GM11168 (cell line): ENCODE measurements at regions not wholly inside any gene's neighbourhood (a gene's known extent, or its start where the extent isn't known, plus 50 kb on each side); places are given as distances from the start of the nearest gene placed in this dataset.

Experiments used
- in situ Hi-C: fragments of 300-500 bp; cut with MboI; formaldehyde crosslinking; loops from one replicate; pipeline ENCODE4 v1.12.0; 2022; ENCODE audit warnings: low sequenced_read_pairs; ENCODE audit not compliant: unreplicated experiment

DNA sequence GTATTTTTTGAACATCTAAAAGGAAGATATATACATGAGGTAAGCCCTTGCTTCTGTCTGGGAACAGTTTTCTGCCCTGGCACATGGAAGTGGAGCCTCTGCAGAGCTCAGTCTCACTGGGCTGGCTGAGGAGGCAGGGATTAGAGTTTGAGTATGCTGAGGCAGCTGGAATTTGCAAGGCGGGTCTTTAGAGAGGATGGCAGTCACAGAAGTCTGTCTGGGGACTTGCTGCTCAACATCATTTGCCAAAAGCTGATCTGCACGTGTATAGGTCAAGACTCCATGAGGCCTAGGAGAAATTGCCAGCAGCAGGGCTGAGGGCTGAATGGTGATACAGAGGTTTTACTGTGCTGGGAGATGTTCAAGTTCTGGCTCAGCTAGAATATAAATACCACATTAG lies 163.6 kb upstream of the ANK2 start:
- in situ Hi-C loops = loop anchor here (10.0 kb wide), 1 partner anchor 791 kb away; no protein-coding TSS in a partner anchor

DNA sequence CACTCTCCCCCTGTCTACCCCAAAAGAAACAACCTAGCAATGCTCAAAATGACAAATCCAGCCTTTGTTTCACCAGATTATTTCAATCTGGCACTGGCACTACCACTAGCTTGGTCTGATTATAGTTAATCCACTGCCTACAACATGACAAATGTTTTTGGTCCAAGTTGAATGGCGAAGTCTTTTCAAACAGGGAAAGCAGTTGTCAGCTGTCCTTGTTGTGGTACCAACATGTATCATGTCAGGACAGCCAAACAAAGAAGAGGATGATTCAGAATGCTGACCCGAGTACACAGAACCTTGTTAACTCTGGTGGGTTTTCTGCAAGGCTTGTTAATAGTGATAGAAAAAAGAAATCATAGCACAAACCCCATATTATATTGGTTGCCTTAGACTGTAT lies 160.8 kb upstream of the ANK2 start:
- in situ Hi-C loops = loop anchor here (10.0 kb wide), 1 partner anchor 794 kb away; no protein-coding TSS in a partner anchor

DNA sequence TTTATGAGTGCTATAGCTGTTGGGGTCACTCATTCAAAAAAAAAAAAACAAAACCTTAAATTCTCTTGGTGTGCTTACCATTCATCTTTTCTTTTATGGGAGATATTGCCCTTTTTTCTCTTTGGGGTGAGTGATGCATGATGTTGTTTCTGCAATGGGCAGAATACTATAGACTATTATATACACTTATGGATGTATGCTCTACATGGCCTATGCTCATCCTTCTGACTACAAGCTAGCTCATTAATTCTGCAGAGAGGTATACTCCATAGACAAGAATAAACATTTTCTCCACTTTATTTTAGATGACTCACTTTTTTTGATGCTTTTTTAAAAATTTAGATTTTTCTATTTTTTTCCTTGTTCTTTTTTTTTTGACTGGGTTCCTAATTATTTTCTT lies 160.3 kb upstream of the ANK2 start:
- in situ Hi-C loops = loop anchor here (10.0 kb wide), 1 partner anchor 794 kb away; no protein-coding TSS in a partner anchor

GRCh38 chr4:112889619-112890527 lies 159.6 kb upstream of the ANK2 start:
- in situ Hi-C loops = loop anchor here (10.0 kb wide), 1 partner anchor 795 kb away; no protein-coding TSS in a partner anchor

DNA sequence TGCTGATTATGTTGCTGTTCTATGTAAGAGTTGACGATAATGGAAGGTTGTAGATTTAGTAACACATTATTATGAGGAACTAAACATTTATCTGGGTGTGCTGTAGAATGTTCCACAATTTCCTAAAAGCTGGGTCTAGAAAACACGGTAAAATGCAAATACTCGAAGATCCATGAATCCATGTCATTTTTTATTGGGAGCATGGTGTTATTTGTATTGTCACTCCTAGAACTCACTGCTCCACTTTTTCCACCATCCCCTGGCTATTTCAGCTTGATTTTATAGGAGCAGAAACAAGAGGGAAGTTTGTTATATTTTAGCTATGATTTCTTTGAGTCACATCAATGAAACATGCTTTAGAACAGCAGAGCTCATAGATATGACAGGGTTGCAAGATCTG lies 155.0 kb upstream of the ANK2 start:
- in situ Hi-C loops = no loop called here

DNA sequence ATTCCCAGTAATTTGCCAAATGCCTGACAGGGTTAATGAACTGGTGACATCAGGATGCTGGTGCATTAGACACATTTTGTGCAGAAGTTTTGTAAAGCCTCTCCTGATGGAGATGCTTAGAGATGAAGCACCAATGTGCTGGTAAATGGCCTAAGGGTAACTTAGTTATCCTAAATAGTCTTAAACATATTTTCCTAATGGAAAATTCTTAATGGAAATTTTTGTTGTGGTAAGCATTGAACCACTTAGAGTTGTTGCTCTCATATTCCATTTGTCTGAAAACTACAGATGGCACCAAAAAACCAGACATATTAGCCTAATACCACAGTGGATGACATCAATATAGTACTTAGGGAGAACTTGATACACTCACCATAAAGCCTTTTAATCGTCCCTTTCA lies 154.5 kb upstream of the ANK2 start:
- in situ Hi-C loops = no loop called here

DNA sequence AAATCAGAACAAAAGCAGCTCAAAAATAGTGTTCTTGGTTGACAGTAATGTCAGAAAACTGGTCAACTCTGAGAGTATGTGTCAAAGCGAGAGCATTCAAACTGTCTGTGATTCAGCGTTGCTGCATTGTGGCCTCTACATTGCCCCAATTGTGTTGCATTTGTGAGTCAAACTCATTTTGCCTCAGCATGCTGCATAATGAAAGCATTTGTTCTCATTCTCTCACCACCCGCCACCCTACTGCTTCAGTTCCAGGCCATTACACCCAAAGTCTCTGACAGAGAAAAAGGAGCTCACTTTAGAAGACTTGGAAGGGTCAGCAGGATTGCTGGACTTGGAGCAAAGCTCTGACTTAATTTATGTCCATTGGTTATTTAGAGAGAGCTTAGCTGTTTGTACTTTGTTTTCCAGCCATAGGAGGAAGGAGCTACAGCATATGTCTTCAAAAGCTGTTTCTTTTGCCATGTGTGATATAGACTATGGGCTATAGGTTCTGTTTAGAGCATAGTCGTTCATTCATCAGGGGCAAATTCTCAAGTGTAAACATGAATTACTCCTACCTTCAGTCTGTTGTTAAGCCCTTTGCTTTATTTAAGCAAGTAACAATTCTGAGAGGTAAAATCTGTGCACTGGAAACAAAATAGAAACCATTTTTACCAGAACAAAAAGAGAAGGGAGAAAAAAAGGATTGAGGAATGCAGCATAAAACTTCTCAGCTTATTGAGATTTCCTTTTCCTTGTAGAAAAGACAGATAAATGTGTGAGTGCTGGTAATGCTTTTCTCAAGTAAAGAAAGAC lies 153.4 kb upstream of the ANK2 start:
- in situ Hi-C loops = no loop called here

- in situ Hi-C loops = no loop called here
Observed at GRCh38 chr4:112896609-112897190, 152.8 kb upstream of the ANK2 start.

DNA sequence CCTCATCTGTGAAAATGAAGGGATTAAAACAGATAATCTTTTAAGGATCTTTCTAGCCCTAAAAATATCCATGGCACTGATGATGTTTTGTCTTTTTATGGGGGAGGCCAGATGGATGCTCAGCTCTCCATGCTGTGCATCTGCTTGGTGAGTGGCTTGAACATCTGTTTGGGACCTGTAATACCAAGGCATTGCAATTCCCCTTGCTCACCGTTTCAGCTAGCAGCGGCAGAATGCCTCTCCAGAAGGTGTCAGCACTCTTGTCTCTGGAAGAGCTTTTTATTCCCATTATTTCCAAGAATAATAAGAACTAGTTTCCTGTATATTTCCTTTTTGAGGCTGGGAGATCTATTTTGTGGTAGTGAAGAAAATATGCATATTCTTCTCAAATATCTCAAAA lies 151.9 kb upstream of the ANK2 start:
- in situ Hi-C loops = no loop called here

DNA sequence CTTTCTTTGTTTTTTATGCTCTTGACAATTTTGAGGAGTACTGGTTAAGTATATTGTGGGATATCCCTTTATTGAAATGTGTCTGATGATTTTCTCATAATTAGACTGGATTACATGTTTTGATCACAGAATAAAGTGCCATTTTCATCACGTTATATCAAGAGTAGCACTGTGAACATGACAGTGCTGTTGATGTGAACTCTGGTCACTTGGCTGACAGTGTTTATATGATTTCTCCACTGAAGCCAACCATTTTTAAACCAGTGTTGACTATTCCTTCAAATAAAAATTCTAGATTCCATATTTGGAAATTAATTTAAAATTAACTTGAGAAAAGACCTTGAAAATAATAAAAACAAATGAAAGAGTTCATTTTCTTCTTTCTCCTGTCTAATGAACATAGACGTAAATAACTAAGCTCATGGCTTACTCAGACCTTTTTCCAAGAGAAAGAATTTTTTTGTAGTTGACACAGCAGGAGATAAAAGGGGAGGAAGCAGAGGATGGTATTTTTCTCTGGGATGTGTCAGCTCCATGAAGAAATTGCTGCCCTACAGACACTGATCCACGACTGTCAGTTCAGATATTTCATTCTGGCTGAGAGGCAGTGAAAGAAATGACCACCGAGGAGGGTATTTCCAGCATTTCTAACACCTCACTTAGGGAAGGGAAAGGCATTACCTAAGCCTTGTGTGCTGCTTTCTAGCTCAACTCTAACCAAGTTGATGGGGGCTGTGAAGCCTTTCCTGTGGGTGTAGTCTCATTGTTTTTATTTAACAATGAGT lies 150.9 kb upstream of the ANK2 start:
- in situ Hi-C loops = no loop called here

- in situ Hi-C loops = no loop called here
Observed at GRCh38 chr4:112900416-112900815, 149.0 kb upstream of the ANK2 start.

DNA sequence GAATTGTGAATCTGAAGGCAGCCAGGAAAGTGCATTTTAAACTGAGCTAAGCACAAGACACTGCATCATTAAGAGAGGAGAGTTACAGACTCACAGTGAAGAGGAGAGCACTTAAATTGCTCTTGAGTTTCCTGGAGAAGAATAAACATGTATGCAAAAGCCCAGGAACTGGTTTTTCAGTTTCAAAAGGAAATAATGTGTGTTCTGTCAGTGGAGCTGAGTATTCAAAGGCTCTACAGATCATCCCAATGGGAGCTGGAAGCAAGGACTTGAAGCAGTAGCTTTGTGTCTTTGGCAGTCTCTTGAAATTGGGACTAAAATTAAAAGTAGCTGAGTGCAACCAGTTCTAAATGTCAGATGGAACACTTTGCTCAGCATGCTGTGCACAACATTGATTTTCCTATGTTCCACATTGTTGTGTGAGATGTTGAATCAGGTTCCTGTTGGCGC lies 147.5 kb upstream of the ANK2 start:
- in situ Hi-C loops = no loop called here

- in situ Hi-C loops = no loop called here
Observed at GRCh38 chr4:112905728-112906127, 143.7 kb upstream of the ANK2 start.

DNA sequence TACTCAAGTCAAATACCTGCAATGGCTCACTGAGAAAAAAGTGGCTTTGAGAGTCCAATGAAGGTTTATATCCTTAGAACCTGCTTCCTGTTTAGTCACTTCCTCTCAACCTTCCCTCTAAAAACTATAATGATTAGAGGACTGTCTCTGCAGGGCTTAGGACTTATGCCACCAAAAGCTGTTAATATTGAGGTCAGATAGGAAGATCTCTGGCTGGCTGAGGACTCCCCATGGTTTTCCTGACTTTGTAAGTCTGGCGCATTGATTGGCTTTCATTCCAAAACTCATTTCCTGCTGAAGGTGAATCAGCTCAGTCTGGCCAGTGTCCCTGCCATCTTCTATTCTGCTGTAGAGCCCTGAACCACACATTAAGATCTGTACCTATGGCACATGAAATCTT lies 140.9 kb upstream of the ANK2 start:
- in situ Hi-C loops = no loop called here

- in situ Hi-C loops = no loop called here
Observed at GRCh38 chr4:112910109-112910736, 139.2 kb upstream of the ANK2 start.

GRCh38 chr4:112916868-112917267 lies 132.6 kb upstream of the ANK2 start:
- in situ Hi-C loops = no loop called here

DNA sequence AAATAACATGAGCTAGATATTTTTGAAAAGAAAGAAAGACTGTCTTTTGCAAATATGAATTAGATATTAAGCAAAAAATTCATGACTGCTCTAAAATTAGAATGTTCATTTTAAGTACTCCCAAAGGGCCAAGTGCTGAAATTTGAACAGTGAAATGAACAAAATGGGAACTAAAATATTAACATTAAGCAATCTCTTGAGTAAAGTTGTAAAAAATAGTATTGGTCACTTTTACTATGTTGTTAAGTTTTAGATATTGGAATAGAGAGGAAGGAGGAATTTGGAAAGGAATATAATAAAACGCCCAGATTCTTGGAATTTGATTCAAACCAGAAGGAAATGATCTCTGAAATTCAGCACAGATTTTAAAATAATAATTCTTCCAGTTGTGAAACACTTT lies 125.9 kb upstream of the ANK2 start:
- in situ Hi-C loops = no loop called here

DNA sequence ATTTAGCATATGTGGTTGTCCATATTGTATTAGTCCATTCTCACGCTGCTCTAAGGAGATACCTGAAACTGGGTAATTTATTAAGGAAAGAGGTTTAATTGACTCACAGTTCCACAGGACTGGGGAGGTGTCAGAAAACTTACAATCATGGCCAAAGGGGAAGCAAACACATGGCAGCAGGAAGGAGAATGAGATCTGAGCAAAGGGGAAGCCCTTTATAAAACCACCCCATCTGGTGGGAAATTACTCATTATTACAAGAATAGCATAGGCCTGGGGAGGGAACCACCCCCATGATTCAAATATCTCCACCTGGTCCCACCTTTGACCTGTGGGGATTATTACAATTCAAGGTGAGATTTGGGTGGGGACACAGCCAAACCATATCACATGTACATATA lies 122.6 kb upstream of the ANK2 start:
- in situ Hi-C loops = loop anchor here (25.0 kb wide), 1 partner anchor 290 kb away; the partner anchor contains the start of genes LARP7 and ZGRF1

- in situ Hi-C loops = loop anchor here (25.0 kb wide), 1 partner anchor 290 kb away; the partner anchor contains the start of genes LARP7 and ZGRF1
Observed at GRCh38 chr4:112927544-112927943, 121.9 kb upstream of the ANK2 start.
